Cardiac muscle cell (in vitro differentiated cells and primary cell): ENCODE measurements at regions not wholly inside any gene's neighbourhood (a gene's known extent, or its start where the extent isn't known, plus 50 kb on each side); places are given as distances from the start of the nearest gene placed in this dataset.
A peak's percentile ranks its signal among the peaks of the same experiment; 100 is the strongest.

ENCODE experiments used
- DNase-seq, 2 donors: peaks; one replicate each; pipeline versions ENCODE4 v3.0.0 to v3.0.0-alpha.2; 2010 to 2017; ENCODE audit warnings: low read depth in 1 of 2, low spot score in 1 of 2
- H3K27ac ChIP-seq: fragments of 200-600 bp; sonication (generic); 2 replicates; pipeline ENCODE4 v1.5.1; 2016
- H3K27me3 ChIP-seq: fragments of 200-600 bp; sonication (generic); 2 replicates; pipeline ENCODE4 v1.6.0; 2016; ENCODE audit warnings: control low read depth
- H3K36me3 ChIP-seq: fragments of 200-600 bp; sonication (generic); 2 replicates; pipeline ENCODE4 v1.5.1; 2016; ENCODE audit warnings: control low read depth
- H3K4me1 ChIP-seq: fragments of 200-600 bp; sonication (generic); 2 replicates; pipeline ENCODE4 v1.8.1; 2017; ENCODE audit warnings: low read depth, mild to moderate bottlenecking, mixed run types
- H3K4me3 ChIP-seq: fragments of 200-600 bp; sonication (generic); 2 replicates; pipeline ENCODE4 v1.5.1; 2016; ENCODE audit warnings: mild to moderate bottlenecking
- H3K9me3 ChIP-seq: fragments of 200-600 bp; sonication (generic); 2 replicates; pipeline ENCODE4 v1.5.1; 2017; ENCODE audit warnings: low read depth, mild to moderate bottlenecking, control low read depth
- TF ChIP-seq, protein P1 (sequence below): IDR thresholded peaks from 2 replicates; pipeline ENCODE4 v1.5.1; 2012; ENCODE audit warnings: low read depth, mild to moderate bottlenecking, low read length

DNA sequence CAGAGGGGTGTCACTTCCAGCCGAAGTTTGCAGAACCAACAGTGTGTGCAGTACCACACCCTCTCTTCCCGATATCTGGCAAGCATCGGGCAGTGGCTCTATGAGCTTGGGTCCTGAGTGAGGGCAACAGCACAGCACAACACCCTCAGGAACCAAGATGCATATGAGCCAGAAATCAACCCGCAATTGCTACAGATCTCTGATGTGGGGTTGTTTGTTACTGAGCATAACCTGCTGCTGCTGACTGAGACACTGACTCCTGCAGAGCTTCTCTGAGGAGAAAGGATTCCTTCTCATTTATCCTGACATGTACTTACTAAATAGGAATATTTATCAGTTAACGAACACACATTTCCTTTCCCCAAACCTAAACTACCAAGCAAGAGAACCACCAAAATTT lies 218.3 kb downstream of the RBFOX3 start:
- TF ChIP-seq, protein P1, sequence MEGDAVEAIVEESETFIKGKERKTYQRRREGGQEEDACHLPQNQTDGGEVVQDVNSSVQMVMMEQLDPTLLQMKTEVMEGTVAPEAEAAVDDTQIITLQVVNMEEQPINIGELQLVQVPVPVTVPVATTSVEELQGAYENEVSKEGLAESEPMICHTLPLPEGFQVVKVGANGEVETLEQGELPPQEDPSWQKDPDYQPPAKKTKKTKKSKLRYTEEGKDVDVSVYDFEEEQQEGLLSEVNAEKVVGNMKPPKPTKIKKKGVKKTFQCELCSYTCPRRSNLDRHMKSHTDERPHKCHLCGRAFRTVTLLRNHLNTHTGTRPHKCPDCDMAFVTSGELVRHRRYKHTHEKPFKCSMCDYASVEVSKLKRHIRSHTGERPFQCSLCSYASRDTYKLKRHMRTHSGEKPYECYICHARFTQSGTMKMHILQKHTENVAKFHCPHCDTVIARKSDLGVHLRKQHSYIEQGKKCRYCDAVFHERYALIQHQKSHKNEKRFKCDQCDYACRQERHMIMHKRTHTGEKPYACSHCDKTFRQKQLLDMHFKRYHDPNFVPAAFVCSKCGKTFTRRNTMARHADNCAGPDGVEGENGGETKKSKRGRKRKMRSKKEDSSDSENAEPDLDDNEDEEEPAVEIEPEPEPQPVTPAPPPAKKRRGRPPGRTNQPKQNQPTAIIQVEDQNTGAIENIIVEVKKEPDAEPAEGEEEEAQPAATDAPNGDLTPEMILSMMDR: no peak
- H3K27me3 ChIP-seq: peaks cover 75% of the 10 kb centered on the region
- no peak overlapping the region for H3K27ac ChIP-seq
- H3K4me1 ChIP-seq: no peaks in the 10 kb centered on the region
- no peak overlapping the region for H3K4me3 ChIP-seq
- DNase-seq: no peak
- no peaks in the 10 kb centered on the region for H3K36me3 ChIP-seq
- H3K9me3 ChIP-seq: no peaks in the 10 kb centered on the region

DNA sequence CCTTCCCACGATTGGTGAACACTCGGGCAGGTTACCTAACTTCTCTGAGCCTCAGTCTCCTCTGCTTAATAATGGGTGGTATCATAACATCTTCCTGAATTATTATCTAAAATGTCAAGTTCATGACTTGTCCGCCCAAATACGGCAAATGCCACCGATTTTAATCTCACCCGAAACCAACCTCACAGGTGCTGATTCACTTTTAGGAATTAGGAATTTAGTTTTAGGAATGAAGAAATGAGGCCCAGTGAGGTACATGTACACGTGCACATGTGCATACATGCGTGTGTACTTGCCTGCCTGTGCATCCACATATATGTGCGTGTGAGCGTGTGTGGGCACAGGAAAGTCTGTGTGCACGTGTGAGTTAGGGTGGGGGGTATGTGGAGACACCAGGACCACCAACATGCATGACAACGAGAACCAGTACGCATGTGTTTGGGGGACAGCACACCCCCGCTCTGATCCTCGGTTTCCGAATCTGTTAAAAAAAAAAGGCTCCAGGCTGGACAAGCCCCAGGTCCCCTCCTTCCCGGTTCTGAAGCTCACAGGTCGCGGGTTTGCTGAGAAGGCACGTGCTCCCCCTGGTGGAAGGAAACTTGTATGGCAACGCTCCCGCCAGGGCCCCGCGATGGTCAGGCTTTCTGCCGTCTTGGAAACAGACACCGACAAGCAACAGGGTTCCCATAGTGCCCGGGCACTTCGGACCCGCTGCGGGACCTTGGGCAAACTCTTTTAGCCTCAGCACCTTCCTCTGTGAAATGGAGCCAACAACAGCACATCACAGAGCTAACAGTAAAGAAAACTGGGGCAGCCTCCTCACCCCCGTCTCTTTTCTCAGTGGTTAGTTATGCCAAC lies 219.2 kb downstream of the RBFOX3 start:
- TF ChIP-seq, protein P1: peak; percentile 88
- Histone ChIP-seq H3K36me3 (no peaks in the 10 kb centered on the region), H3K27me3 (peaks cover 77% of the 10 kb centered on the region), H3K27ac (no peak overlapping the region), H3K4me3 (no peak overlapping the region), H3K4me1 (no peaks in the 10 kb centered on the region), H3K9me3 (no peaks in the 10 kb centered on the region)
- peak; percentile 78 to 93 for DNase-seq

DNA sequence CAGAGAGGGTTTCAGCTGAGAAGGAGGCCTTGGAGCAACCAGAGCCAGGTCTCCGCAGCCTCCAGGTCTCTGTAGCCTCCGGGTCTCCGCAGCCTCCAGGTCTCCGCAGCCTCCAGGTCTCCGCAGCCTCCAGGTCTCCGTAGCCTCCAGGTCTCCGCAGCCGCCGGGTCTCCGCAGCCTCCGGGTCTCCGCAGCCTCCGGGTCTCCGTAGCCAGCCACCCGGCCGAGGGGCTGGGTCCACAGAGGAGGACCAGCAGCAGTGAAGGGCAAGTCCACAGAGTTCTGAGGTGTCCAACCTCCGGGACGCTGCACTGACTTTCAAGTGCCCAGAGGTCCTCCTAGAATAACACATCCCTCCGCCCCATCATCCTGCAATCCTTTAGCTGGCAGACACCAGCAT lies 221.0 kb downstream of the RBFOX3 start:
- Histone ChIP-seq H3K27ac (no peak overlapping the region), H3K27me3 (peaks cover 61% of the 10 kb centered on the region), H3K36me3 (no peaks in the 10 kb centered on the region), H3K4me1 (no peaks in the 10 kb centered on the region), H3K4me3 (no peak overlapping the region), H3K9me3 (no peaks in the 10 kb centered on the region)
- no peak for DNase-seq
- TF ChIP-seq, protein P1: no peak

DNA sequence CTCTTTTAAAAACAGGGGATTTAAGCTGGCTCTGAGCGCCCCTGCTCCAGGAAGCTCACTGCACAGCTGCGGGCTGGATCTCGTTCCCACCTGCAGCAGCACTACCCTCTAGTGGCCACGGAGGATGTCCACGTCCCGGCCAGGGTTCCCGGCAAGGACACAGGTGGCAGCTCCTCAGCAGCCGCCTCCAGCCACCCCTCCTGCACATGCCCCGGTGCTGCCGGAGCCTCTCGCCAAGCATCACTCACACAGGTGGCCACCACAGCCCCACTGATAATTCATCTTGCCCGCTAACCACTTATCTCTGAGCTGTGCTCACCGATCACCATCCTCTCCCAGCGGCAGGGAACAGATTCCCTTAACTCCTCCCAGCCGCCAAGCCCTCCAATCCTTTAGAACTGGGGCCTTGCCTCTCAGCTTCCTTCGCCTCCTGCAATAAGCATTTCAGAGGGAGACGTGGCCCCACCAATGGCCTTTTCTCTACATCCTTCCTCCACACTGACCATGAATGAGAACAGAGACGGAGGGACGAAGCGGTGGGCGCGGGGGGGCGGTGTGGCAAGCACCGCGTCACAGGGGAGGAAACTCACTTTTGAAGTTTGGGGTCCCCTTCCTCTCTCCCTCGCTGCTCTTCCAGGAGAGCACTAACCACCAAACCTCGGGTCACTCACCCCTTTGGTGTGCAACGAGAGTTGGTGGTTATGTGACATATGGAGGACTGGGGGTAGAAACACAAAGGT lies 222.1 kb downstream of the RBFOX3 start:
- TF ChIP-seq, protein P1: peak; percentile 68
- H3K4me1 ChIP-seq: no peaks in the 10 kb centered on the region
- H3K9me3 ChIP-seq: no peaks in the 10 kb centered on the region
- H3K4me3 ChIP-seq: no peak overlapping the region
- DNase-seq: peak; percentile 57 to 82
- H3K36me3 ChIP-seq: no peaks in the 10 kb centered on the region
- H3K27ac ChIP-seq: no peak overlapping the region
- H3K27me3 ChIP-seq: peaks cover 54% of the 10 kb centered on the region

DNA sequence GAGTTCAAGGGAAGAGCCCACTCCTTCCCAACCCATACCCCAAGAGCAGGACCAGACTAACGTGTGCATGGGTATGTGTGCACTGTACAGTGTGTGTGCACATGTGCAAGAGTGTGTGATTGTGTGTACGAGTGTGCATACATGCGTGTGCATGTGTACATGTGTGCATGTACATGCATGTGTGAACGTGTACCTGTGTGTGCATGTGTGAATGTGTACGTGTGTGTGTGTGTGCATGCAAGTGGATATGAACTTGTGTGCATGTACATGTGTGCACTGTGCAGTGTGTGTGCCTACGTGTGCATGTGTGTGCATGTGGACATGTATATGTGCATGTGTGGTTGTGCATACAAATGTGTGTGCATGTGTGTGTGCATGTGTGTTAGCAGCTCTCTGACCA lies 223.1 kb downstream of the RBFOX3 start:
- H3K4me1 ChIP-seq: no peaks in the 10 kb centered on the region
- no peak for DNase-seq
- peaks cover 49% of the 10 kb centered on the region for H3K27me3 ChIP-seq
- H3K36me3 ChIP-seq: no peaks in the 10 kb centered on the region
- H3K9me3 ChIP-seq: no peaks in the 10 kb centered on the region
- H3K4me3 ChIP-seq: no peak overlapping the region
- no peak overlapping the region for H3K27ac ChIP-seq
- TF ChIP-seq, protein P1: no peak
